Astrocyte of the cerebellum (primary cell): ENCODE measurements at regions not wholly inside any gene's neighbourhood (a gene's known extent, or its start where the extent isn't known, plus 50 kb on each side); places are given as distances from the start of the nearest gene placed in this dataset.
"Not testable (repeated sequence)": the region's sequence is repeated elsewhere in the genome, so short reads cannot be mapped to it uniquely, and the experiment has no call there.

ENCODE experiments used
- DNase-seq: peaks from one replicate; pipeline ENCODE4 v3.0.0-alpha.2; 2011; ENCODE audit warnings: low read depth
- H3K4me3 ChIP-seq: 2 replicates; pipeline ENCODE4 v1.5.1; 2011; ENCODE audit warnings: mild to moderate bottlenecking, low read depth, low read length, moderate library complexity
- in situ Hi-C: cut with HindIII; loops from 2 replicates; pipeline ENCODE4 v1.10.0; 2017; ENCODE audit warnings: low sequenced_read_pairs
- TF ChIP-seq, protein P1 (sequence below): IDR thresholded peaks from 2 replicates; pipeline ENCODE4 v1.5.1; 2012; ENCODE audit warnings: low read length, low read depth, moderate library complexity, mild to moderate bottlenecking; ENCODE audit errors: missing control alignments

DNA sequence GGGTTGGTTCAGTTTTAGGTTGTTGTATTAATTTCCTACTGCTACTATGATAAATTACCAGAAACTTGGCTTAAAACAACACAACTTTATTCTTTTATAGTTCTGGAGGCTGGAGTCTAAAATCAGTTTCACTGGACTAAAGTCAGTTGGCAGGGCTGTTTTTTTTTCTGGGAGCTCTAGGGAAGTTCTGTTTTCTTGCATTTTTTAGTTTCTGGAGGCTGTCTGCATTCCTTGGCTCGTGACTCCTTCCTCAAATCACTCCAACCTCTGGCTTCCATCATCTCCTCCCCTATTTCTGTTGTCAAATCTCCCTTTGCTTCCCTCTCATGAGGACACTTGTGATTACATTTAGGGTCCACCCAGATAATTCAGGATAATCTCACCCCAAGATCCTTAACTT lies 51.3 kb upstream of the SUB1 start:
- H3K4me3 ChIP-seq = no peak overlapping the region
- TF ChIP-seq, protein P1, sequence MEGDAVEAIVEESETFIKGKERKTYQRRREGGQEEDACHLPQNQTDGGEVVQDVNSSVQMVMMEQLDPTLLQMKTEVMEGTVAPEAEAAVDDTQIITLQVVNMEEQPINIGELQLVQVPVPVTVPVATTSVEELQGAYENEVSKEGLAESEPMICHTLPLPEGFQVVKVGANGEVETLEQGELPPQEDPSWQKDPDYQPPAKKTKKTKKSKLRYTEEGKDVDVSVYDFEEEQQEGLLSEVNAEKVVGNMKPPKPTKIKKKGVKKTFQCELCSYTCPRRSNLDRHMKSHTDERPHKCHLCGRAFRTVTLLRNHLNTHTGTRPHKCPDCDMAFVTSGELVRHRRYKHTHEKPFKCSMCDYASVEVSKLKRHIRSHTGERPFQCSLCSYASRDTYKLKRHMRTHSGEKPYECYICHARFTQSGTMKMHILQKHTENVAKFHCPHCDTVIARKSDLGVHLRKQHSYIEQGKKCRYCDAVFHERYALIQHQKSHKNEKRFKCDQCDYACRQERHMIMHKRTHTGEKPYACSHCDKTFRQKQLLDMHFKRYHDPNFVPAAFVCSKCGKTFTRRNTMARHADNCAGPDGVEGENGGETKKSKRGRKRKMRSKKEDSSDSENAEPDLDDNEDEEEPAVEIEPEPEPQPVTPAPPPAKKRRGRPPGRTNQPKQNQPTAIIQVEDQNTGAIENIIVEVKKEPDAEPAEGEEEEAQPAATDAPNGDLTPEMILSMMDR = no peak
- no peak for DNase-seq
- in situ Hi-C loops = no loop called here

DNA sequence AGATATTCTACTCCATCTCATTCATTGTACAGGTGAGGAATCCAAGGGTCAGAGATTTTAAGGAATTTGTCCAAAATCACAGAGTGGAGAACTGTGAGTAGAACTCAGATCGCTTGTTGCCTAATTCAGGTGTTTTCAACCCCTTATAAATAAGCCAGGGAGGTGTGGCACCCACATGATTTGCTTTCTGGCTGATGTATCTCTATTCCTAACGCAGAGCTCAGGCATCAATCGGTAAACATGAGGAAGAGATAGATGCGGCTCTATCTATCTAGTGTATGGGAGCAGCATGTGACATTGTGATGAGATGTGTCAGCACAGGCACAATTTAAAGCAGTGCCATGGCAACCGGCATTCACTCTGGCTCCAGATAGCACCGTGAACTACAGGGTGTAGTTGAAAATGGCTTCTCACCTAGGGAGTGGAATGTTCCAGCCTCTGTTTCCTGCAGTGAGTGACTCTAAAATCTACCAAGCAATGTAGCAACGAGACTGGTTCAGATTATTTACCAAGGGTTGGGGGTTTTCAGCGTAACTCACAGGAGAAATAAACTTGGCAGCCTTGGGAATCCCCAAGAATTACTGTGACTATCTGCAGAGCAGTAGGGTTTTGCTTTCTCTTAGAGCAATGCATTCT lies 53.4 kb upstream of the SUB1 start:
- no peak overlapping the region for H3K4me3 ChIP-seq
- DNase-seq = no peak
- in situ Hi-C loops = no loop called here
- TF ChIP-seq, protein P1 = no peak

DNA sequence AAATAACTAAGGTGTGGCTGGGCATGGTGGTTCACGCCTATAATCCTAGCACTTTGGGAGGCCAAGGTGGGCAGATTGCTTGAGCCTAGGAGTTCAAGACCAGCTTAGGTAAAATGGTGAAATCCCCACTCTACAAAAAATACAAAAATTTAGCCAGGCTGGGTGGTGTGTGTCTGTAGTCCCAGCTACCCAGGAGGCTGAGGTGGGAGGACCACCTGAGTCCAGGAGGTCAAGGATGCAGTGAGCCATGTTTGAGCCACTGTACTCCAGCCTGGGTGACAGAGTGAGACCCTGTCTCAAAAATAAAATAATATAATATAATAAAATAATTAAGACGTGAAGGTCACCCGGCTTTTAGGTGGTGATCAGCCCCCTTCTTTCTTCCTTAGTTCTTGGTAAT lies 58.0 kb upstream of the SUB1 start:
- DNase-seq, H3K4me3 ChIP-seq, in situ Hi-C loops: not testable (repeated sequence)

DNA sequence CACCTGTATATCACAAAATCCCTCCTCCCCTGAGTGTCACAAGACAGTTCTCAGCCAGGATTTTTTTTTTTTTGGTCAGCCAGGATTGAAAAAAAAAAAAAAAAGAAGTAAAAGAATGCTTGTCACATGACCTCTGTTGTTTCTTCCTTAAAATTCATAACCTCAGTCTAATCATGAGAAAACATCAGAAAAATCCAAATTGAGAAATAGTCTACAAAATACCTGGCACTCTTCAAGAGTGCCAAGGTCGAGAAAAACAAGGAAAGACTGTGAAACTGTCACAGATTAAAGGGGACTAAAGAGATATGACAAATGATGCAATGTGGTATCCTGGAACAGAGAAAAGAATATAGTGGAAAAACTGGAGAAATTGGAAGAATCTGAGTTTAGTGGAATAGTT lies 58.5 kb upstream of the SUB1 start:
- in situ Hi-C loops = no loop called here
- H3K4me3 ChIP-seq = no peak overlapping the region
- no peak for DNase-seq
- TF ChIP-seq, protein P1 = no peak

DNA sequence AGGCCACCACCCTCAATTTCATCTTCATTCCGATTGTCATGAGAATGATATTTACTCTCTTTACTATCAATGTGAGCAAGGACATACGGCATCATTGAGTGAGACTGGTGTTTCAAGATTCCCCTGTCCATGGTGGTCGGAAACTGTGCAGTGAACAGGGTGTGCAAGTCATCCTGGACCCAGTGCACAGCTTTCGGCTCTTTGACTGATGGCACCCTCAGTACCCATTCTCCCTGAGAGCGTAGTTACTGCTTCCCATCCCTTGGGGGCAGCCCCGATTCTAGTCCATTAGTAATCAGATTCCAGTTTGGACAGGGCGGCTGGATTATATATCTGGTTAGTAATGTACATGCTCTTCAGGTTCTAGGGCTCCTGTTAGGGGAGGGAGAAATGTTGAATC lies 61.7 kb upstream of the SUB1 start:
- DNase-seq = no peak
- TF ChIP-seq, protein P1 = no peak
- in situ Hi-C loops = no loop called here
- H3K4me3 ChIP-seq = no peak overlapping the region

DNA sequence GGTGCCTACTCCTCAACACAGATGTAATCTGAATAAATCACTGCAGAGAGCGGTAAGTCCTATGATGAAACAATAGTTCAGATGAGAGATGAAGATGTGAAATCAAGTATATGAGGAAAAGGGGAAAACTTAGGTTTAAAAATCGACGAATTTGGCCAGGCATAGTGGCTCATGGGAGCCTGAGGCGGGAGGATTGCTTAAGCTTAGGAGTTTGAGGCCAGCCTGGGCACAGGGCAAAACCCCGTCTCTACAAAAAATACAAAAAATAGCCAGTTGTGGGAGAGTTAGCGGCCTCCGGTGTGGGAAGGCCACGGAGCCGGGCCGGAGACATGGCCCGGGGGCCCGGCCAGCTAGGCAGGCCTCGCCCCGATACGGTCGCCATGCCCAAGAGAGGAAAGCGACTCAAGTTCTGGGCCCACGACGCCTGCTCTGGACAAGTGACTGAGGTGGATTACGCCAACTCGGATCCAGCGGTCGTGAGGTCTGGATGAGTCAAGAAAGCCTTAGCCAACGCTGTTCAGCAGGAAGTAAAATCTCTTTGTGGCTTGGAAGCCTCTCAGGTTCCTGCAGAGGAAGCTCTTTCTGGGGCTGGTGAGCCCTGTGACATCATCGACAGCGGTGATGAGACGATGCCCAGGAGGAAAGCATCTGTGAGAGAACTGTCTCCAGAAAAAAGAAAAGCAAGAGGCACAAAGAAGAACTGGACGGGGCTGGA lies 62.8 kb upstream of the SUB1 start:
- in situ Hi-C loops = no loop called here
- TF ChIP-seq, protein P1 = no peak
- peak; percentile 82 for DNase-seq
- H3K4me3 ChIP-seq = no peak overlapping the region

DNA sequence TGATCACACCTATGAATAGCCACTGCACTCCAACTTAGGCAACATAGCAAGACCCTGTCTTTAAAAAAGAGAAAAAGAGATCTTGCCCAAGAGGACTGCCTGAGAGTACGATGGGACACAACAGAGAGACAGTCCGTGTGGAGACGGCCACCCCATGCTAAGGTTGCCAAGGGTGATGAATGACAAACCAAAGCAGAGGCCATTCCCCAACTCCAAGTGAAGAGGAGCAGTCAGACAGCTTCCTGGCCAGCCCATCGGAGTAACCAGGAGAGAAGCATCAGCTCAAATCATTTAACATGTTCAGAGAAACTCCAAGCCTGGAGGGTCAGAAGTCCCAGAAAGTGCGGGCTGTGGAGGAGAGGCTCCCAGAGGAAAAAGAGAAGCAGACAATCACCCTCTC lies 63.9 kb upstream of the SUB1 start:
- DNase-seq = no peak
- TF ChIP-seq, protein P1 = no peak
- no peak overlapping the region for H3K4me3 ChIP-seq
- in situ Hi-C loops = no loop called here
